OCI-LY1 (cell line): ENCODE measurements at regions not wholly inside any gene's neighbourhood (a gene's known extent, or its start where the extent isn't known, plus 50 kb on each side); places are given as distances from the start of the nearest gene placed in this dataset.

Experiments
- H2AFZ ChIP-seq: fragments of 200-600 bp; sonication (generic), shearing (Covaris generic); 2 replicates; pipeline ENCODE4 v1.6.0; 2014; ENCODE audit warnings: antibody characterized with exemption, mild to moderate bottlenecking, low read length
- H3F3A ChIP-seq: fragments of 200-600 bp; sonication (generic), shearing (Covaris generic); 2 replicates; pipeline ENCODE4 v1.6.0; 2014; ENCODE audit warnings: mild to moderate bottlenecking, antibody characterized with exemption, low read length, moderate library complexity; ENCODE audit not compliant: insufficient read depth
- H3K27ac ChIP-seq: fragments of 200-600 bp; sonication (generic); 2 replicates; pipeline ENCODE4 v1.5.1; 2014; ENCODE audit warnings: low read length, mixed run types, mild to moderate bottlenecking, low read depth; ENCODE audit not compliant: poor library complexity, severe bottlenecking
- H3K27me3 ChIP-seq: fragments of 200-600 bp; sonication (generic); 2 replicates; pipeline ENCODE4 v1.6.0; 2014; ENCODE audit warnings: antibody characterized with exemption, mild to moderate bottlenecking, low read length, moderate library complexity; ENCODE audit not compliant: insufficient read depth
- H3K36me3 ChIP-seq: fragments of 200-600 bp; sonication (generic); 2 replicates; pipeline ENCODE4 v1.6.1; 2014; ENCODE audit warnings: mild to moderate bottlenecking, antibody characterized with exemption, low read length, moderate library complexity, mixed read lengths; ENCODE audit not compliant: insufficient read depth
- H3K4me1 ChIP-seq: fragments of 200-600 bp; sonication (generic); 2 replicates; pipeline ENCODE4 v1.5.1; 2014; ENCODE audit warnings: mild to moderate bottlenecking, low read length, moderate library complexity; ENCODE audit not compliant: insufficient read depth, severe bottlenecking
- H3K4me2 ChIP-seq: fragments of 200-600 bp; sonication (generic), shearing (Covaris generic); 2 replicates; pipeline ENCODE4 v1.6.1; 2014; ENCODE audit warnings: low read length
- H3K4me3 ChIP-seq: fragments of 200-600 bp; sonication (generic); 2 replicates; pipeline ENCODE4 v1.5.1; 2014; ENCODE audit warnings: low read length, low read depth, mild to moderate bottlenecking, mixed read lengths; ENCODE audit not compliant: poor library complexity, severe bottlenecking
- H3K79me2 ChIP-seq: fragments of 200-600 bp; shearing (Covaris generic); 2 replicates; pipeline ENCODE4 v1.6.1; 2016; ENCODE audit warnings: mixed run types, low read length, mixed read lengths; ENCODE audit not compliant: insufficient read depth
- H3K9ac ChIP-seq: fragments of 200-600 bp; sonication (generic), shearing (Covaris generic); 2 replicates; pipeline ENCODE4 v1.6.1; 2014; ENCODE audit warnings: mild to moderate bottlenecking, low read length, mixed read lengths
- H3K9me2 ChIP-seq: fragments of 200-600 bp; sonication (generic), shearing (Covaris generic); 2 replicates; pipeline ENCODE4 v1.6.1; 2014; ENCODE audit warnings: low read depth, mild to moderate bottlenecking, low read length, mixed read lengths
- H3K9me3 ChIP-seq: fragments of 200-600 bp; shearing (Covaris generic); 2 replicates; pipeline ENCODE4 v1.6.1; 2014; ENCODE audit warnings: low read length, mixed read lengths
- H4K20me1 ChIP-seq: fragments of 200-600 bp; sonication (generic), shearing (Covaris generic); 2 replicates; pipeline ENCODE4 v1.6.0; 2016; ENCODE audit warnings: mild to moderate bottlenecking, low read length; ENCODE audit not compliant: insufficient read depth
- CTCF ChIP-seq: fragments of 200-600 bp; sonication (generic), shearing (Covaris generic); IDR thresholded peaks from 2 replicates; pipeline ENCODE4 v1.5.1; 2017; ENCODE audit warnings: mild to moderate bottlenecking, antibody characterized with exemption, low read length, moderate library complexity, mixed read lengths
- EZH2 ChIP-seq: fragments of 200-600 bp; sonication (generic), shearing (Covaris generic); IDR thresholded peaks from 2 replicates; pipeline ENCODE4 v1.8.0; 2017; ENCODE audit warnings: borderline replicate concordance, mixed run types, mild to moderate bottlenecking, antibody characterized with exemption, low read length, moderate library complexity, mixed read lengths

GRCh38 chr9:115671963-115672305 is 481.7 kb upstream of the PAPPA start:
- no peaks in the 10 kb centered on the region for H3K4me1 ChIP-seq
- no peak overlapping the region for H3K9ac ChIP-seq
- H3K27me3 ChIP-seq, result no peaks in the 10 kb centered on the region
- H2AFZ ChIP-seq, result no peak overlapping the region
- no peaks in the 10 kb centered on the region for H4K20me1 ChIP-seq
- no peaks in the 10 kb centered on the region for H3K79me2 ChIP-seq
- H3K4me2 ChIP-seq, result no peak overlapping the region
- H3F3A ChIP-seq, result no peaks in the 10 kb centered on the region
- H3K27ac ChIP-seq, result no peak overlapping the region
- no peak overlapping the region for H3K4me3 ChIP-seq
- TF ChIP-seq CTCF, result no peak
- no peak for TF ChIP-seq EZH2
- no peaks in the 10 kb centered on the region for H3K9me2 ChIP-seq
- H3K36me3 ChIP-seq, result no peaks in the 10 kb centered on the region
- no peaks in the 10 kb centered on the region for H3K9me3 ChIP-seq

GRCh38 chr9:115672477-115673316 is 480.9 kb upstream of the PAPPA start:
- no peaks in the 10 kb centered on the region for H3K36me3 ChIP-seq
- no peaks in the 10 kb centered on the region for H3K27me3 ChIP-seq
- H4K20me1 ChIP-seq, result no peaks in the 10 kb centered on the region
- no peaks in the 10 kb centered on the region for H3K79me2 ChIP-seq
- no peak overlapping the region for H3K4me2 ChIP-seq
- no peaks in the 10 kb centered on the region for H3K9me2 ChIP-seq
- H2AFZ ChIP-seq, result no peak overlapping the region
- H3K27ac ChIP-seq, result no peak overlapping the region
- H3K4me1 ChIP-seq, result no peaks in the 10 kb centered on the region
- H3K9me3 ChIP-seq, result no peaks in the 10 kb centered on the region
- H3K4me3 ChIP-seq, result no peak overlapping the region
- TF ChIP-seq EZH2 (no peak), CTCF (no peak)
- H3F3A ChIP-seq, result no peaks in the 10 kb centered on the region
- no peak overlapping the region for H3K9ac ChIP-seq

- Histone ChIP-seq H3K27me3 (no peaks in the 10 kb centered on the region), H3K27ac (no peak overlapping the region), H2AFZ (no peak overlapping the region), H4K20me1 (no peaks in the 10 kb centered on the region), H3F3A (no peaks in the 10 kb centered on the region), H3K79me2 (no peaks in the 10 kb centered on the region), H3K36me3 (no peaks in the 10 kb centered on the region), H3K9me2 (no peaks in the 10 kb centered on the region), H3K4me3 (no peak overlapping the region), H3K9ac (no peak overlapping the region), H3K4me1 (no peaks in the 10 kb centered on the region), H3K9me3 (no peaks in the 10 kb centered on the region), H3K4me2 (no peak overlapping the region)
- no peak for TF ChIP-seq EZH2
- no peak for TF ChIP-seq CTCF
Measured at GRCh38 chr9:115673599-115673998, 480.0 kb upstream of the PAPPA start.
